GM19468 (cell line): ENCODE measurements at regions not wholly inside any gene's neighbourhood (a gene's known extent, or its start where the extent isn't known, plus 50 kb on each side); places are given as distances from the start of the nearest gene placed in this dataset.
A peak's percentile ranks its signal among the peaks of the same experiment; 100 is the strongest.
"Not testable (repeated sequence)": the region's sequence is repeated elsewhere in the genome, so short reads cannot be mapped to it uniquely, and the experiment has no call there.

Source experiments
- ATAC-seq: cut with Tn5 transposase; IDR thresholded peaks from one replicate; pipeline ENCODE4 v1.9.1; 2021; ENCODE audit warnings: mild to moderate bottlenecking, moderate library complexity, moderate number of reproducible peaks; ENCODE audit not compliant: unreplicated experiment; ENCODE audit errors: extremely low read depth

DNA sequence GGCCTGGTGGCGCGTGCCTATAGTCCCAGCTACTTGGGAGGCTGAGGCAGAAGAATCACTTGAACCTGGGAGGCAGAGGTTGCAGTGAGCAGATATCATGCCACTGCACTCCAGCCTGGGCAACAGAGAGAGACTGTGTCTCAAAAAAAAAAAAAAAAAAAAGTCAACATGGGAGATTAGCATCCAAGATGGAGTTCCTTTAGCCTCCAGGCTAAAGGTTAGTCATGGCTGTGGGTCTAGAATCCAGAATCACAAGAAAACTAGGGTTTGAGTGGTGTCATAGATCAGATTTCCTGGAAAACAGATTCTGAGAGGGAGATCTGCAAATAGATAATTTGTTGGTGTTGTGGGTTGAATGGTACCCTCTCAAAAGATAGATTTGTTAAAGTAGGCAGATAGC is 117.2 kb downstream of the CD24 start:
- ATAC-seq, result not testable (repeated sequence)

DNA sequence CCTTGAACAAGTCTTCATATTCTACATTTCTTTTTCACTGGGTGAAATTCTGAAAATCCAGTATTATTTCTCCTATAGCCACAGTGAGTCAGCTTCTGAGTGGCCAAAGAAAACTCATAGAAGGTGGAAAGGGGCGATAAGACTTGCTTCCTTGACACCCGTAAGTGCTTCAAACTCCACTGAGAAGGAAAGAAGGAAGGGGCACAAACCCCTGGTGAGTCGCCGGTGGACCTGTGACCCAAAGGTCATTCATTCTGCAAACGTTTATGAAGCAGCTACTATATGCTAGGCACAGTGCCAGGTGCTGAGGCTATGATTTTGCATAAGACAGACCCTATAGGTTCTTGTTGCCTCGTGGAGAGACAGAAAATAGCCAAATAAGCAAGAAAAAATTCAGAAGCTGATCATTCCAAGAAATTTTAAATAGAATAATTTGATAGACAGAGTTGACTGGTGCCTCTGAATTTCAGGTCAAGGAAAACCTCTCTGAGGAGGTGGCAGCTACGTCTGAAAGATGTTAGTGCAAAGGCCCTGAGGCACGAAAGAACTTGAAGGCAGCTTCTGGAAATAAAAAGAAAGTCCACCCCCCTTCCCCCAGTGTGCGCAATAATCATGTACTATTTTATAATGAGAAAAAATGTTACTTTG is 118.2 kb downstream of the CD24 start:
- ATAC-seq, result no peak

DNA sequence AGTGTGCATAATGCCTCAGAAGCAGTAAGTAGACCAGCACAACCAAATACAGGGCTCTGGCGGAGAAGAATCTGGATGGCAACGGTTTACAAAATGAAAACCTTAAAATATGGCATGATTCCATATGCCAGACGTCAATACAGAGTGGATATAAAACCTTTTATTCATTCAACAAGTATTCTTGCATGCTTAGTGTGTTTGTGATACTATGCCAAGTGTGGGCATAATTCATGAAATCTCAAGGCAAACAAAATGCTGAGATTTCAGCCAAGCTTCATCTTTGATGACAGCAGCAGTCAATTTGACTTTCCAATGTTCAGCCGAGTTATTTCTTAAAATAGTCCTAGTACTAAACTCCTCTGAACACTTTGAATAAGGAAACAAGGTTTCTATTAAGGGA is 119.4 kb downstream of the CD24 start:
- ATAC-seq, result no peak

DNA sequence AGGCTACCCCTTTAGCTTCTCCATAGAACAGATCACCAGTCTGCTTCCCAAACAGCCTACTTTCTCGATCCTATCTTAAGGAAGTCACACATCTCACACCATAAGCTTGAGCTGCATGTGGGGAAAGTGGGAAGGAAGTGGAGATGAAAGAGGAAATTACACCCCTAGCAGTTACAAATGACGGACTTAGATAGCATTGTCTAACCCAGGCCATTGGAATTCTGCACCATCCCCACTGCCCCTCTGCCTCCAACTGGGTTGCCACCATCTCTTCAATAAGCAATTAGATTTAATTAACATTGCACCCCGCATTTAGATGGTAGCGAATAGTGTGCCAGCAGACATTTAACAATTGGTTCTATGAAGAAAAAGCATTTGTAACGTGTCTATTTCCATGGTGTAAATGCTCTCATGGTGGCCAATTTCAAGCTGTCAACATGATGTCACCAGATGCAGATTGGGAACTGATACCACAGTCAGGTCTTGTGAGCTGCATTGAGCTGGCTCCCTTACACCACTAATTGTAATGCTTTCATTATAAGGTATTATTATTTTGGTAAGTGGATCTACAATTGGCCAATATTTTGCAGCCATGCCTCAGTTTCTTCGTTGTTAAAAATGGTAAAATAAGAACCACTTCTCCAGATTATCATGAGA is 124.7 kb downstream of the CD24 start:
- no peak for ATAC-seq

DNA sequence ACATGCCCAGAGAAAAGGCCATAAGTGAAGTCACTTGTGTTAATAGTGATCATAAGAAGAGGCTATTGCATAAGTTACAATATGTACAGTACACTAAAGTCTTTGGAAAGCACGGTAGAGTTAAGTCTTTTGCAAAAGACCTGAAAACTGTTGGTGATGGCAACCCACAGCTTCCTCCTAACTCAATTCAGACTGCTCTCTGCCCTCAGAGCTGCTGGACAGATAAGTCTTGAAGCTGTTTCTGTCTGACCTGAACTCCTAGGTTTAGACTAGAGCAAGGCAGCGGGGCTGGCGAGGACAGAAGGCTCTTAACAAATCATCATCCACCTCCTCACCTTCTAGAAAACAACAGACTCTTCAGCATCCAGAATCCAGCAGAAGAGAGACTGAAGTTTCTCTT is 125.4 kb downstream of the CD24 start:
- no peak for ATAC-seq

DNA sequence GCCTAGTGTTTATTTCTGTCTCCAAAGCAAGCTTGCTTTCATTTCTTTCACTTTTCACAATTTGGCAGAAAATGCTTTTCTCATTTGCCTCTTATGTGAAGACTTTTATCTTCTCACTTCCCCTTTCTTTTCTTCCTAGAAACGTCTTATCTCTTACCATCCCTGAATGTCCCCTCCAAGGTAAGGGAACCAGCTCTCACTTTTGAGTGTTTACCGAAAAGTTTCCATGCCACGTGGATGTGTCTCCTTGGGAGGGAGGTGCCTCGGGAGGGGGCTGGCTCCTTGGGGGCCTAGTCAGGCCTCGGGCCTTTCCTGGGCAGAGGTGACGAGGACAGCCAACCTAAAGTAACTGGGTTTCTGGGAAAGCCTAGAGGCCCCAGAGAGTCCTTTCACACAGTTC is 127.4 kb downstream of the CD24 start:
- ATAC-seq, result peak; percentile 28

DNA sequence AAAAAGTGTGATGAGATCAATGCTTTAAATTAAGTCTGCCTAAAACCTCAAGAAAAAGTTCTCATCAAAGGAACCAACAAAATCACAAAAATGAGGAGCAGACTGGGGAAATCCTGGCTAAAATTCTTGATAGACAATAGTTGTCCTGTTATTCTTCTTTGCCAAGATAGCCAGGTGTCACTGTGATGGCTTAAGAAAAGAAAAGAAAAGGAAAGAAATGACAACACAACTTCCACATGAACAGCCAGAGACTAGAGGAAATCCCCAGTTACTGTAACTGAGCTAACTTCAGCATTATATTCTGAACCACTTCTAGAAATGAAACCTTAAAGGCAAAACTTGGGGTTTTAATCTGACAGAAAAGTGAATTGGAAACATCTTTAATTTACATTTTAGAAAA is 129.6 kb downstream of the CD24 start:
- peak; percentile 48 for ATAC-seq

DNA sequence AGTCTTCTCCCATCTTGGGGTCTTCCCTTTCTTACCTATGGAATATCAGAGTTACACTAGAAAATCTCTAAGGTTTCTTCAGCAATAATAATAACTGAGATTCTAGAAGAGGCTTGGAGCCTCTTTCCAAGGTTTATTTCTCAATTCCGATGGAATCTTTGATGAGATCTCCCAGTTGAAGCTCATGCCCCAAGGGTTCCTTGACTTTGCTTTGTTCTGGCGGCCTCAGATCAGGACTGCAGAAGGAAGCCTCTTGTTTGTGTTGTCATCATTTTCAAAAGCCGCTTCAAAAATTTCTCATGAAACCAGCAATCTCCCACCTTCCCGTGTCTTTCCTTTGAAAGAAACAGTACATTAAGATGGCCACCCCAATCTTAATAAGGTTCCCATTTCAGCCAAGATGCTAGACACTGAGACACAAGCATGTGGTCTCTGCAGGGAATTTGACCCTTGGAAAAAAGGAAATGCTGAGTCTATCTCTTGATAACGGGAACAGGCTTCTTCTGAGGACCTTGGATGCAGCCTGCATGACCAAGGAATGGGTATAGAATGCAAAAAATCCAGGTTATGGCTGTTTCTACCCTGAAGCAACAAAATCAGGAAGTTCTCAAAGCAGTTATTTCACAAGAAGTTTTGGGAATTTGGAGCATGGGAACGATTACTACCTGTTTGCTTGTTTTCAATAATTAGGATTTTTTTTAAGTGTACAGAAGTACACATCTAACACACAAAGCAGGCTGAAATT is 141.6 kb downstream of the CD24 start:
- ATAC-seq, result no peak

DNA sequence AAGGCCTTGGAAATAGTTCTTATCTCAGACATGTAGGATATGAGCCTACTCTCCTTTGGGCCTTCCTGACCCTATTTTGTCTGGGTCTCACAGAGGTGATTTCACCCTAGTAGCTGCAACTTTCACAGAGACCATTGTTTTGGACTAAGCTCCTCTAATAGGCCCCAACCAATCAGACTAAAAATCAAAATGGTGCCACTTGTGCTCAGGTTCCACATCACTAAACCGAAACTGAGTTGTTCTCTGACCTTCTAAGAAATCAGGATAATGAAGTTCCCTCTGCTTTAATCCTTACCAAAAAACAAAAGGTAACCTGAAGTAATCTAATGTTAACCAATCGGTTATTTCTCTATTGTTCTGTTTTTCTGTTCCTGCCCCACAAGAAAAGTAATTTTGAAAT is 143.6 kb downstream of the CD24 start:
- ATAC-seq, result no peak

DNA sequence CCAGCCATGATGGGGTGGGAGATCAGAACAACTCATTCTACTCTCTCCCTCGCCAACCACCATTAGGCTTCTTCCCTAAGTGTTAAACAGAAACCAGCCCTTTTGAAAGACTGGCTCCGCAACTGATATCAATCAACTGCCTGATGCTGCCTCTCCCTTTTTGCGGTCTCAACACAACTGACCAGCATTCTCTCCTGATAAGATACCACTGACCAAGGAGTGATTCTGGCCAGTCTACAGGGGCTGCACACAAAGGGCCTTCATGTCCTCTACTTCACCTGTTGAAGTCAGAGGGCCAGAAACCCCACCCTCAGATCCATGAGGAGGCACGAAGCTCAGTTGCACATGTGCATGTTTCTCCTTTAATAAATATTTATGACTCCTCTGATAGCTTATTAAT is 145.1 kb downstream of the CD24 start:
- no peak for ATAC-seq

DNA sequence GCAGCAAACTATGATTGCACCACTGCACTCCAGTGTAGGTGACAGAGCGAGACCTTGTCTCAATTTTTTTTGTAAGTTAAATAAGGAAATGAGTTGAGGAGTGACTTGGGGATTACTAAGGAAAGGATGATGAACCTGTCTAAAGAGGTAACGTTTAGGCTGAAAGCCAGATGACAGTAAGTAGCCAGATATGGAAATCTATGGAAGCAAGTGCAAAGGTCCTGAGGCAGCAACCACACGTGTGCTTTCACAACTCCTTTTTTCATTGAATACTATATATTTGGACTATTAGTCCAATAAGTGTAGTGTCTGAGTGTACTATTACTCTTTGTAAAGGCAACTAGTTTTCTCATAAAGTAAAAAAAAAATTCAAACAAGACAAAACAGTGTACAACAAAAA is 147.4 kb downstream of the CD24 start:
- no peak for ATAC-seq

DNA sequence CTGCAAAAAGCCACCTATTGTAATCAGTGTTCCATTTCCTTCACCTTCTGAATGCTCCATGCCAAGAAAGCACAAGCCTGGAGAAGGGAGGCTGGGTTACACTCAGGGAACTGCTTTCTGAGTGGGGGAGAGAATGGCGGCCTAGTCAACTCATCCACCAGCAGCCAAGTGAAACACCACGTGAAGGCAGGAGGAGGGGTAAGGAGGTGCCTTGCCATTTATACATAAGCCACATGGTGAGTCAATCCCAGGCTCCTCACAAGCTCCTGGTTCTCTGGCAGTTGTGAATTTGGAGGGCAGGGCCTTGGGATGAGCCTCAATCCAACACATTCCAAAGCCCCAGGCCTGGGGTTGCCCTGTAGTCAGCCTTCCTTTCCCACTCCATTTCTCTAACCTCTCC is 149.4 kb downstream of the CD24 start:
- ATAC-seq, result no peak

DNA sequence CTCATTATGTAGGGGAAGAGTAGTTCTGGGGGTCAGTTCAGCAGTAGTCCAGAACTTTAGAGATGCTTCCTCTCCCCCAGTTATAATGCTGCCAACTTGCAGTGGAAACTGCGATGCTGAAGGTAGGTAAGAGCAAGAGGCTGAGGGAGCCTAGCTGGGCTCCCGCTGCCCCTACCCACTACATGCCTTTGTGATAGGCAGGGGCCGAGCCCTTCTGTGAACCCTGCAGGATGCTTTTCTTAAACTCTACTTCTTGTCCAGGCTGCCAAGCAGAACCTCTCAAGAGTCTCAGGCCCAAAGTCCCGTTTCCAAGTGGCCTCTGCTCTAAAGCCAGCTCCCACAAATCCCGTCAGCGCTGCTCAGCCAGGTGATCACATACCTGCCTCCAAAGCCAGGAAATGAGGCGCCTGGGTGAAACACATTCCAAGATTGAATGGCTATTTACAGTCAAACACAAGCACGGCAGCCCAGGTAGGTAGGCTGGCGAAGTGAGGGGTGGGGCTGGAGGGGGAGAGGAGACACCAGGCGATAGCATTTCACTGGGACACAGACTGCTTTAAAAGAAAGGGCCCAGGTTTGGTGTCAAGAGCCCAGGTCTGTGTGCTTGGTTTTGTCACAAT is 150.7 kb downstream of the CD24 start:
- no peak for ATAC-seq

DNA sequence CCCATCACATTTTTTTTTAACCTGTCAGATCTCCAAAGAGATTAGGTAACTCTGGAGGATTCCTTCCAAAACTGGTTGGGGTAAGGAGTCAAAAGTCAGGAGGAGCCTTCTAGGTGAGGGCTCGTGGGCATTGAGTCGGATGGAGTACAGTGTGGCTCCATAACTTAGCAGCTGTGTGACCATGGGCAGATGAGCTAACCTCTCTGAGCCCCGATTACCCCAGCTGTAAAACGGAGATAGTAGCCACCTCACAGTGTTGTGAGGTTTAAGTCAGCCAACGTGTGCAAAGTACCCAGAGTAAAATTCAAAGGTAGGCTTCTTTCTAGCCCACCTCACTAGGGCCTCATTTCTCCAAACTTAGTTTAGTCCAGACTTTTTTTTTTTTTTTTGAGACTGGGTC is 151.5 kb downstream of the CD24 start:
- ATAC-seq, result no peak

DNA sequence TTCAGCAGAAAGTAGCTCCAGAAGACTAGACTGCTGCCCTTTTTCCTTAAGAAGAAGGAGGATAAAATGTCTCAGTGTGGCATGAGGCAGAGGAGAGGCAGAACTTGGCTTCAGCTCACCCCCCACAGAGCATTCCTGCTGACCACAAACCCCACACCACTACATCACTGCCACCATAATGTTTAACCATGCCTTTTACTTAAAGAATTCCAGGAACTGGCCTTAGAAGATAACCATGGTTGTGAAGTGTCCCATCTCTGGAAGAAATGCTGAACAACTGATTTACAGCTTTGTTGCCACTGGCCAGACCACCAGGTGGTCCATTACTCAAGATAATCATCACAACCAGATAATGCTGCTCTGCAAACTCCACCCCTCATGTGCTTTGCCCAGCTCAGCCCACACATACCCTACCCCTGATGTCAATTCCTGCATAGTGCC is 154.1 kb downstream of the CD24 start:
- ATAC-seq, result no peak

DNA sequence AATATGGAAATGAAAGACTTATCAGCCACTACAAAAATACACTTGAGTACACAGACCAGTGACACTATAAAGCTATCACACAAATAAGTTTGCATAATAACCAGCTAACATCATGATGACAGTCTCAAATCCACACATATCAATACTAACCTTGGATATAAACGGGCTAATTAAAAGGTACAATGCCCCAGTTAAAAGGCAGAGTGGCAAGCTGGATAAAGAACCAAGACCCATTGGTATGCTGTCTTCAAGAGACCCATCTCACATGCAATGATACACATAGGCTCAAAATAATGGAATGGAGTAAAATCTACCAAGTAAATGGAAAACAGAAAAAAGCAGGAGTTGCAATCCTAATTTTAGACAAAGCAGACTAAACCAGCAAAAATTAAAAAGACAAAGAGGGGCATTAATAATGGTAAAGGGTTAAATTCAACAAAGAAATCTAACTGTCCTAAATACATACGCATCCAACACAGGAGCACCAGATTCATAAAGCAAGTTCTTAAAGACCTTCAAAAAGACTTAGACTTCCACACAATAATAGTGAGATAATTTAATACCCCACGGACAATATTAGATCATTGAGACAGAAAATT is 163.3 kb downstream of the CD24 start:
- no peak for ATAC-seq

DNA sequence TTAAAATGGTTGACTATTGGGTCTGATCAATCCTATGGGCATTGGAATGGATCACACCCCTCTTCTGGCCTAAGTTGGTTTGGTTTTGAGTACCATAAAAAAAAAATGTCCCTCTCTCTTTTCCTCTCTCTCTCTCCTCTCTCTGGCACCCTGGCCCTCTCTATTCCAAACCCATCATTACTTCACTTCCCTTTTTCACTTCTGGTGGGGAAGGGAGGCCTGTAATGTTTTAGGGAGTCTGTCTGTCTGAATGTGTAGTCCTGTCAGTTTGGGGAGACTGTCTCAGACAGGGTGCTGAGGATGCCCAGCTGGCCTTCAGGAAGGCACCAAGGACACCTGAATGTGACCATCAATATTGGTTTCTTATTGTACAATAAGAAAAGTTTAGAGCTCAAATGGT is 165.8 kb downstream of the CD24 start:
- ATAC-seq, result no peak

DNA sequence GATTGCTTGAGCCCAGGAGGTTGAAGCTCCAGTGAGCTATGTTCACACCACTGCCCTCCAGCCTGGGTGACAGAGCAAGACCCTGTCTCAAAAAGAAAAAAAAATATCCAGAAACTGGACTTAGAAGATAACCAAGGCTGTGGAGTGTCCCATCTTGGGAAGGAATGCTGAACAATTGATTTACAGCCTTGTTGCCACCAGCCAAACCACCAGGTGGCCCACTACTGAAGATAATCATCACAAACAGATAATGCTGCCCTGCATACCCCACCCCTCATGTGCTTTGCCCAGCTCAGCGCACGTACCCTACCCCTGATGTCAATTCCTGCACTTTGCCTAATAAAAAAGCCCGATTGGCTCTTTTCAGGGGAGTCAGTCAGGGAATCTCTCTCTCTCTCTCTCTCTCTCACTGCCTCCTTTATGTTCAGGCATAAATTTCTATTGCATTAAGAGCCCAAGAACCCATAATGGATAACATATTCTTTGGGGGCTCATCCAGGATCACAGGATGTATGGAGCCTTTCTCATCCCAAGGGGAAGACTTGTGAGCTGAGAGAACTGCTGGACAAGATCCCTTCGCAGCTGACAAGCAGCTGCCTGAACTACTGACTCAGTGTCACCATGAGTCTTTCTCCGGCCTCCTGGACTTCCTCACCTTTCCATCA is 166.4 kb downstream of the CD24 start:
- ATAC-seq, result no peak

DNA sequence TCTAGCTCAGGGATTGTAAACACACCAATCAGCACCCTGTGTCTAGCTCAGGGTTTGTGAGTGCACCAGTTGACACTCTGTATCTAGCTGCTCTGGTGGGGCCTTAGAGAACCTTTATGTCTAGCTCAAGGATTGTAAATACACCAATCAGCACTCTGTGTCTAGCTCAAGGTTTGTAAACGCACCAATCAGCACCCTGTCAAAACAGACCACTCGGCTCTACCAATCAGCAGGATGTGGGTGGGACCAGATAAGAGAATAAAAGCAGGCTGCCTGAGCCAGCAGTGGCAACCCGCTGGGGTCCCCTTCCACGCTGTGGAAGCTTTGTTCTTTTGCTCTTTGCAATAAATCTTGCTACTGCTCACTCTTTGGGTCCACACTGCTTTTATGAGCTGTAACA is 168.3 kb downstream of the CD24 start:
- ATAC-seq, result not testable (repeated sequence)

DNA sequence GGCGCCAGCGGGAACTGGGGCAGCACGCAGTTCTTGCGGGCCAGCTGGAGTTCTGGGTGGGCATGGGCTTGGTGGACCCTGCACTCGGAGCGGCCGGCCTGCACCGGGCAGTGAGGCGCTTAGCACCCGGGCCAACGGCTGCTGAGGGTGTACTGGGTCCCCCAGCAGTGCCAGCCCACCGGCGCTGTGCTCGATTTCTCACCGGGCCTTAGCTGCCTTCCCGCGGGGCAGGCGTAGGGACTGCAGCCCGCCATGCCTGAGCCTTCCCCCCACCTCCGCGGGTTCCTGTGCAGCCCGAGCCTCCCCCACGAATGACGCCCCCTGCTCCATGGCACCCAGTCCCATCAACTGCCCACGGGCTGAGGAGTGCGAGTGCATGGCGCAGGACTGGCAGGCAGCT is 168.8 kb downstream of the CD24 start:
- ATAC-seq, result no peak
